Endothelial cell of umbilical vein (primary cell): ENCODE measurements at regions not wholly inside any gene's neighbourhood (a gene's known extent, or its start where the extent isn't known, plus 50 kb on each side); places are given as distances from the start of the nearest gene placed in this dataset.
A peak's percentile ranks its signal among the peaks of the same experiment; 100 is the strongest.

Source experiments
- BruUV-seq: library from RNA; stranded (reverse); fragments of 400-500 nt; replicated peaks from 2 replicates; lab custom pipeline; 2021; lab: Mats Ljungman, UMichigan
- CTCF ChIA-PET: fragments of 300-600, 350-600 bp; sonication (Branson Sonifier 250); formaldehyde crosslinking; loops from one replicate; lab custom pipeline; 2021; ENCODE audit warnings: antibody characterized with exemption, inconsistent platforms; lab: Charles Lee
- POLR2A ChIA-PET: fragments of 300-600, 350-600 bp; sonication (Branson Sonifier 250); formaldehyde crosslinking; loops from one replicate; lab custom pipeline; 2021; ENCODE audit warnings: antibody characterized with exemption, inconsistent platforms; lab: Charles Lee
- DNase-seq: peaks from one replicate; pipeline ENCODE4 v3.0.0-alpha.2; 2011; ENCODE audit warnings: low read depth, low spot score
- FAIRE-seq: peaks from 2 replicates; lab custom pipeline; 2011; peaks lifted over from hg19 to GRCh38; lab: Jason Lieb, UNC
- H2AFZ ChIP-seq: 2 replicates; pipeline ENCODE4 v1.6.0; 2012; ENCODE audit warnings: low read depth, low read length, control low read depth, inconsistent platforms
- H3K27ac ChIP-seq: 2 replicates; pipeline ENCODE4 v1.5.1; 2011; ENCODE audit warnings: low read depth, mild to moderate bottlenecking, control low read depth, low read length, moderate library complexity; ENCODE audit not compliant: insufficient read depth
- H3K27me3 ChIP-seq, 2 experiments: 2 replicates each; pipeline versions ENCODE4 v1.6.0 to v1.6.1; 2011; ENCODE audit warnings: low read length in 2 of 2, mixed read lengths in 1 of 2; ENCODE audit not compliant: control insufficient read depth in 2 of 2, insufficient read depth in 2 of 2
- H3K36me3 ChIP-seq, 2 experiments: 2 replicates in 1 of 2; 3 replicates in 1 of 2; pipeline ENCODE4 v1.5.1; 2011; ENCODE audit warnings: low read length in 2 of 2, mild to moderate bottlenecking in 1 of 2, moderate library complexity in 1 of 2; ENCODE audit not compliant: control insufficient read depth in 2 of 2, insufficient read depth in 2 of 2; ENCODE audit errors: extremely low read depth in 1 of 2
- H3K4me1 ChIP-seq: 3 replicates; pipeline ENCODE4 v1.5.1; 2011; ENCODE audit warnings: mild to moderate bottlenecking, low read length; ENCODE audit not compliant: control insufficient read depth, insufficient read depth; ENCODE audit errors: extremely low read depth
- H3K4me2 ChIP-seq: 2 replicates; pipeline ENCODE4 v1.6.1; 2011; ENCODE audit warnings: low read length, control low read depth, mixed read lengths; ENCODE audit not compliant: insufficient read depth
- H3K4me3 ChIP-seq, 3 experiments: fragments of 200-600 bp in 1 of 3; sonication (generic), shearing (Covaris generic) in 1 of 3; replicated peaks in 1 of 3; 2 replicates each; pipeline ENCODE4 v1.5.1; 2011 to 2016; ENCODE audit warnings: control low read depth in 3 of 3, low read length in 3 of 3, mild to moderate bottlenecking in 2 of 3, inconsistent platforms in 1 of 3, low read depth in 1 of 3, moderate library complexity in 1 of 3; ENCODE audit not compliant: insufficient read depth in 1 of 3
- H3K79me2 ChIP-seq: 2 replicates; pipeline ENCODE4 v1.6.0; 2012; ENCODE audit warnings: low read length, inconsistent platforms; ENCODE audit not compliant: control insufficient read depth, insufficient read depth
- H3K9ac ChIP-seq: replicated peaks from 2 replicates; pipeline ENCODE3; 2011; ENCODE audit warnings: low read length, control low read depth; ENCODE audit not compliant: insufficient read depth; ENCODE audit errors: extremely low read depth
- H3K9me1 ChIP-seq: replicated peaks from 3 replicates; pipeline ENCODE4 v1.6.0; 2011; ENCODE audit warnings: mild to moderate bottlenecking, low read length; ENCODE audit not compliant: control insufficient read depth, insufficient read depth; ENCODE audit errors: extremely low read depth
- H3K9me3 ChIP-seq: replicated peaks from 2 replicates; pipeline ENCODE4 v1.5.1; 2012; ENCODE audit warnings: low read length, inconsistent platforms; ENCODE audit not compliant: control insufficient read depth, insufficient read depth
- H4K20me1 ChIP-seq: replicated peaks from 2 replicates; pipeline ENCODE3; 2011; ENCODE audit warnings: mild to moderate bottlenecking, low read length; ENCODE audit not compliant: control insufficient read depth, insufficient read depth; ENCODE audit errors: extremely low read depth
- EZH2 ChIP-seq: IDR thresholded peaks from 2 replicates; pipeline ENCODE4 v1.6.1; 2012; ENCODE audit warnings: borderline replicate concordance, low read depth, mild to moderate bottlenecking, moderate library complexity, low read length, inconsistent platforms; ENCODE audit not compliant: severe bottlenecking
- FOS ChIP-seq: IDR thresholded peaks from 2 replicates; pipeline ENCODE4 v1.6.1; 2011; ENCODE audit warnings: mild to moderate bottlenecking, low read length, moderate library complexity, borderline replicate concordance; ENCODE audit not compliant: insufficient read depth
- GATA2 ChIP-seq: IDR thresholded peaks from 2 replicates; pipeline ENCODE4 v1.7.0; 2011; ENCODE audit warnings: low read depth, mild to moderate bottlenecking, moderate library complexity, mixed read lengths, low read length; ENCODE audit not compliant: insufficient read length, insufficient read depth
- MAX ChIP-seq: IDR thresholded peaks from 2 replicates; pipeline ENCODE4 v1.6.1; 2011; ENCODE audit not compliant: insufficient read depth, insufficient read length
- MYC ChIP-seq: IDR thresholded peaks from one replicate; pipeline ENCODE4 v1.6.1; 2011; ENCODE audit warnings: mild to moderate bottlenecking, low read depth, low read length
- POLR2A ChIP-seq: IDR thresholded peaks from 2 replicates; pipeline ENCODE4 v1.6.1; 2012; ENCODE audit warnings: low read depth, mild to moderate bottlenecking, control low read depth, low read length
- POLR2AphosphoS5 ChIP-seq: IDR thresholded peaks from 2 replicates; pipeline ENCODE4 v1.6.1; 2012; ENCODE audit warnings: low read depth, mild to moderate bottlenecking, control low read depth, low read length, moderate library complexity; ENCODE audit not compliant: insufficient read depth
- dilution Hi-C: fragments of 300-500 bp; cut with MboI; formaldehyde crosslinking; loops from one replicate; pipeline ENCODE4 v1.15.0; 2019; ENCODE audit warnings: low sequenced_read_pairs; ENCODE audit not compliant: extremely low pct_ligation_motif_present
- intact Hi-C: fragments of 100-400 bp; cut with micrococcal nuclease; formaldehyde crosslinking; loops from one replicate; pipeline ENCODE4 v1.10.0; 2022

- intact Hi-C loops (no loop called here), dilution Hi-C loops (no loop called here)
- FAIRE-seq (no peak), DNase-seq (no peak)
- Histone ChIP-seq H3K9me3 (no peaks in the 10 kb centered on the region), H3K9me1 (no peaks in the 10 kb centered on the region), H3K36me3 (no peaks in the 10 kb centered on the region), H3K4me3 (no peak overlapping the region), H3K4me2 (no peak overlapping the region), H3K79me2 (no peaks in the 10 kb centered on the region), H4K20me1 (no peaks in the 10 kb centered on the region), H2AFZ (no peak overlapping the region), H3K9ac (no peak overlapping the region), H3K27ac (no peak overlapping the region), H3K4me1 (no peaks in the 10 kb centered on the region), H3K27me3 (no peaks in the 10 kb centered on the region)
- ChIA-PET CTCF (no interaction called here), POLR2A (no interaction called here)
- BruUV-seq = no TSS peak
- no peak for TF ChIP-seq EZH2
- no peak for TF ChIP-seq MYC
- no peak for TF ChIP-seq GATA2
- no peak for TF ChIP-seq POLR2A
- no peak for TF ChIP-seq FOS
- TF ChIP-seq MAX = no peak
- TF ChIP-seq POLR2AphosphoS5 = no peak
Observed at GRCh38 chr16:63488955-63489354, 1452.7 kb upstream of the CDH8 start.

GRCh38 chr16:63481060-63481459 is 1444.8 kb upstream of the CDH8 start:
- Histone ChIP-seq H3K36me3 (no peaks in the 10 kb centered on the region), H3K4me1 (peaks cover 6% of the 10 kb centered on the region), H3K27me3 (no peaks in the 10 kb centered on the region), H3K4me3 (no peak overlapping the region), H4K20me1 (no peaks in the 10 kb centered on the region), H3K9me3 (no peaks in the 10 kb centered on the region), H3K79me2 (no peaks in the 10 kb centered on the region), H3K4me2 (no peak overlapping the region), H2AFZ (no peak overlapping the region), H3K9me1 (no peaks in the 10 kb centered on the region), H3K9ac (no peak overlapping the region), H3K27ac (no peak overlapping the region)
- POLR2A ChIA-PET = no interaction called here
- FAIRE-seq (no peak), DNase-seq (no peak)
- dilution Hi-C loops = no loop called here
- CTCF ChIA-PET = no interaction called here
- BruUV-seq = no TSS peak
- TF ChIP-seq FOS (peak; percentile 71), POLR2AphosphoS5 (no peak)
- intact Hi-C loops = no loop called here
